Neural progenitor cell (in vitro differentiated cells): ENCODE measurements at regions not wholly inside any gene's neighbourhood (a gene's known extent, or its start where the extent isn't known, plus 50 kb on each side); places are given as distances from the start of the nearest gene placed in this dataset.

ENCODE experiments used
- DNase-seq: peaks from one replicate; pipeline ENCODE4 v3.0.0-alpha.2; 2016; ENCODE audit warnings: low spot score
- H2AFZ ChIP-seq: fragments of 200-600 bp; sonication (generic); replicated peaks from 2 replicates; pipeline ENCODE4 v1.6.1; 2016; ENCODE audit warnings: antibody characterized with exemption
- H3F3A ChIP-seq: fragments of 200-600 bp; sonication (generic); 2 replicates; pipeline ENCODE4 v1.6.1; 2016; ENCODE audit warnings: antibody characterized with exemption, low read depth
- H3K27ac ChIP-seq: fragments of 200-600 bp; sonication (generic); 2 replicates; pipeline ENCODE4 v1.5.1; 2016; ENCODE audit warnings: mild to moderate bottlenecking
- H3K27me3 ChIP-seq: fragments of 200-600 bp; sonication (generic); 2 replicates; pipeline ENCODE4 v1.6.1; 2016; ENCODE audit warnings: mild to moderate bottlenecking, moderate library complexity
- H3K36me3 ChIP-seq: fragments of 200-600 bp; sonication (generic); 2 replicates; pipeline ENCODE4 v1.5.1; 2016
- H3K4me1 ChIP-seq: fragments of 200-600 bp; sonication (generic); 2 replicates; pipeline ENCODE4 v1.6.1; 2016; ENCODE audit warnings: mixed run types
- H3K4me2 ChIP-seq: fragments of 200-600 bp; sonication (generic); 2 replicates; pipeline ENCODE4 v1.6.1; 2016
- H3K4me3 ChIP-seq: fragments of 200-600 bp; sonication (generic); 2 replicates; pipeline ENCODE4 v1.5.1; 2016
- H3K79me2 ChIP-seq: fragments of 200-600 bp; sonication (generic); 2 replicates; pipeline ENCODE4 v1.6.1; 2016; ENCODE audit warnings: low read depth
- H3K9ac ChIP-seq: fragments of 200-600 bp; sonication (generic); 2 replicates; pipeline ENCODE4 v1.6.1; 2016
- H3K9me3 ChIP-seq: fragments of 200-600 bp; sonication (generic); 2 replicates; pipeline ENCODE4 v1.5.1; 2016; ENCODE audit warnings: low read depth
- H4K20me1 ChIP-seq: fragments of 200-600 bp; sonication (generic); 2 replicates; pipeline ENCODE4 v1.6.1; 2016; ENCODE audit warnings: low read depth
- H3K27ac Mint-ChIP-seq: 3 replicates; pipeline ENCODE4 v1.8.0; 2021; ENCODE audit warnings: mixed read lengths
- H3K27me3 Mint-ChIP-seq: 2 replicates; pipeline ENCODE4 v1.8.0; 2022; ENCODE audit warnings: low read depth, mild to moderate bottlenecking, inconsistent platforms, moderate library complexity, mixed read lengths; ENCODE audit not compliant: insufficient read depth
- H3K36me3 Mint-ChIP-seq: 3 replicates; pipeline ENCODE4 v1.8.0; 2021; ENCODE audit warnings: mixed read lengths
- H3K4me1 Mint-ChIP-seq: 3 replicates; pipeline ENCODE4 v1.8.0; 2021; ENCODE audit warnings: mixed read lengths
- H3K4me3 Mint-ChIP-seq: 3 replicates; pipeline ENCODE4 v1.8.0; 2021; ENCODE audit warnings: mild to moderate bottlenecking, moderate library complexity, mixed read lengths
- H3K9me3 Mint-ChIP-seq: 3 replicates; pipeline ENCODE4 v1.8.0; 2020; ENCODE audit warnings: mixed read lengths
- CTCF ChIP-seq: fragments of 200-600 bp; sonication (generic); IDR thresholded peaks from 2 replicates; pipeline ENCODE4 v1.5.1; 2017; ENCODE audit warnings: antibody characterized with exemption, mild to moderate bottlenecking
- EZH2 ChIP-seq: fragments of 200-600 bp; sonication (generic); IDR thresholded peaks from 2 replicates; pipeline ENCODE4 v1.6.1; 2017; ENCODE audit warnings: antibody characterized with exemption, mild to moderate bottlenecking, moderate library complexity
- EZH2phosphoT487 ChIP-seq: fragments of 200-600 bp; sonication (generic); IDR thresholded peaks from 2 replicates; pipeline ENCODE4 v1.6.1; 2017; ENCODE audit warnings: antibody characterized with exemption

GRCh38 chr11:120019191-120019590, 118.7 kb downstream of the TRIM29 start:
- Histone ChIP-seq H3K9me3 (no peaks in the 10 kb centered on the region), H3K79me2 (no peaks in the 10 kb centered on the region), H3K36me3 (no peaks in the 10 kb centered on the region), H3K4me1 (peaks cover 26% of the 10 kb centered on the region), H3K27me3 (no peaks in the 10 kb centered on the region), H3K9ac (no peak overlapping the region), H3K4me3 (no peak overlapping the region), H2AFZ (no peak overlapping the region), H3K4me2 (no peak overlapping the region), H4K20me1 (no peaks in the 10 kb centered on the region), H3K27ac (no peak overlapping the region), H3F3A (peaks cover 10% of the 10 kb centered on the region)
- H3K27ac Mint-ChIP-seq, result no peak overlapping the region
- H3K27me3 Mint-ChIP-seq, result peaks cover 2% of the 10 kb centered on the region
- DNase-seq, result no peak
- H3K36me3 Mint-ChIP-seq, result no peaks in the 10 kb centered on the region
- no peak overlapping the region for H3K4me3 Mint-ChIP-seq
- H3K4me1 Mint-ChIP-seq, result peaks cover 45% of the 10 kb centered on the region
- TF ChIP-seq EZH2 (no peak), CTCF (no peak), EZH2phosphoT487 (no peak)
- H3K9me3 Mint-ChIP-seq, result no peaks in the 10 kb centered on the region

GRCh38 chr11:120017582-120018150, 120.2 kb downstream of the TRIM29 start:
- H2AFZ ChIP-seq, result peak overlapping the region; percentile 57
- Mint-ChIP-seq H3K9me3 (no peaks in the 10 kb centered on the region), H3K4me1 (peaks cover 32% of the 10 kb centered on the region)

GRCh38 chr11:120013325-120014250, 124.3 kb downstream of the TRIM29 start:
- H3K27me3 Mint-ChIP-seq, result peaks cover 7% of the 10 kb centered on the region
- Histone ChIP-seq H3K36me3 (no peaks in the 10 kb centered on the region), H3K79me2 (no peaks in the 10 kb centered on the region), H3K27me3 (no peaks in the 10 kb centered on the region), H2AFZ (peak overlapping the region; percentile 83), H3K9ac (no peak overlapping the region), H3K4me2 (peak overlapping the region; percentile 59), H3K27ac (no peak overlapping the region), H3K9me3 (no peaks in the 10 kb centered on the region), H3F3A (peaks cover 16% of the 10 kb centered on the region), H3K4me1 (peaks cover 49% of the 10 kb centered on the region), H3K4me3 (no peak overlapping the region), H4K20me1 (no peaks in the 10 kb centered on the region)
- H3K36me3 Mint-ChIP-seq, result no peaks in the 10 kb centered on the region
- no peak overlapping the region for H3K27ac Mint-ChIP-seq
- peak; percentile 87 for DNase-seq
- H3K4me1 Mint-ChIP-seq, result peaks cover 56% of the 10 kb centered on the region
- H3K4me3 Mint-ChIP-seq, result no peak overlapping the region
- TF ChIP-seq EZH2, result no peak
- TF ChIP-seq CTCF, result peak; percentile 83
- H3K9me3 Mint-ChIP-seq, result no peaks in the 10 kb centered on the region

More at GRCh38 chr11:120017582-120018150, 120.2 kb downstream of the TRIM29 start:
- Mint-ChIP-seq H3K4me3 (no peak overlapping the region), H3K27me3 (peaks cover 6% of the 10 kb centered on the region), H3K27ac (peak overlapping the region; percentile 14), H3K36me3 (no peaks in the 10 kb centered on the region)
- Histone ChIP-seq H3K27me3 (no peaks in the 10 kb centered on the region), H3F3A (peaks cover 4% of the 10 kb centered on the region), H3K79me2 (no peaks in the 10 kb centered on the region), H3K36me3 (no peaks in the 10 kb centered on the region), H3K27ac (no peak overlapping the region), H3K9me3 (no peaks in the 10 kb centered on the region), H3K4me3 (no peak overlapping the region), H3K9ac (no peak overlapping the region), H3K4me1 (peaks cover 19% of the 10 kb centered on the region), H4K20me1 (no peaks in the 10 kb centered on the region), H3K4me2 (no peak overlapping the region)
- TF ChIP-seq EZH2 (no peak), CTCF (no peak), EZH2phosphoT487 (no peak)
- no peak for DNase-seq
